22Rv1 (cell line): ENCODE measurements at regions not wholly inside any gene's neighbourhood (a gene's known extent, or its start where the extent isn't known, plus 50 kb on each side); places are given as distances from the start of the nearest gene placed in this dataset.

Source experiments
- H3K27ac ChIP-seq: fragments of 450-650 bp; 2 replicates; pipeline ENCODE4 v1.5.1; 2017
- ZFX ChIP-seq: fragments of 450-650 bp; IDR thresholded peaks from 2 replicates; pipeline ENCODE4 v1.6.1; 2017; ENCODE audit warnings: antibody characterized with exemption, borderline replicate concordance
- TF ChIP-seq, protein P1 (sequence below): fragments of 450-650 bp; IDR thresholded peaks from 2 replicates; pipeline ENCODE4 v1.5.1; 2017; ENCODE audit warnings: mild to moderate bottlenecking

- TF ChIP-seq ZFX, result no peak
- TF ChIP-seq, protein P1, sequence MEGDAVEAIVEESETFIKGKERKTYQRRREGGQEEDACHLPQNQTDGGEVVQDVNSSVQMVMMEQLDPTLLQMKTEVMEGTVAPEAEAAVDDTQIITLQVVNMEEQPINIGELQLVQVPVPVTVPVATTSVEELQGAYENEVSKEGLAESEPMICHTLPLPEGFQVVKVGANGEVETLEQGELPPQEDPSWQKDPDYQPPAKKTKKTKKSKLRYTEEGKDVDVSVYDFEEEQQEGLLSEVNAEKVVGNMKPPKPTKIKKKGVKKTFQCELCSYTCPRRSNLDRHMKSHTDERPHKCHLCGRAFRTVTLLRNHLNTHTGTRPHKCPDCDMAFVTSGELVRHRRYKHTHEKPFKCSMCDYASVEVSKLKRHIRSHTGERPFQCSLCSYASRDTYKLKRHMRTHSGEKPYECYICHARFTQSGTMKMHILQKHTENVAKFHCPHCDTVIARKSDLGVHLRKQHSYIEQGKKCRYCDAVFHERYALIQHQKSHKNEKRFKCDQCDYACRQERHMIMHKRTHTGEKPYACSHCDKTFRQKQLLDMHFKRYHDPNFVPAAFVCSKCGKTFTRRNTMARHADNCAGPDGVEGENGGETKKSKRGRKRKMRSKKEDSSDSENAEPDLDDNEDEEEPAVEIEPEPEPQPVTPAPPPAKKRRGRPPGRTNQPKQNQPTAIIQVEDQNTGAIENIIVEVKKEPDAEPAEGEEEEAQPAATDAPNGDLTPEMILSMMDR, result no peak
- H3K27ac ChIP-seq, result no peak overlapping the region
These were observed 79.1 kb upstream of the CXADR start for GRCh38 chr21:17433730-17434129.

- H3K27ac ChIP-seq, result no peak overlapping the region
- TF ChIP-seq ZFX, result no peak
- TF ChIP-seq, protein P1, result no peak
These were observed 77.0 kb upstream of the CXADR start for GRCh38 chr21:17435565-17436543.

DNA sequence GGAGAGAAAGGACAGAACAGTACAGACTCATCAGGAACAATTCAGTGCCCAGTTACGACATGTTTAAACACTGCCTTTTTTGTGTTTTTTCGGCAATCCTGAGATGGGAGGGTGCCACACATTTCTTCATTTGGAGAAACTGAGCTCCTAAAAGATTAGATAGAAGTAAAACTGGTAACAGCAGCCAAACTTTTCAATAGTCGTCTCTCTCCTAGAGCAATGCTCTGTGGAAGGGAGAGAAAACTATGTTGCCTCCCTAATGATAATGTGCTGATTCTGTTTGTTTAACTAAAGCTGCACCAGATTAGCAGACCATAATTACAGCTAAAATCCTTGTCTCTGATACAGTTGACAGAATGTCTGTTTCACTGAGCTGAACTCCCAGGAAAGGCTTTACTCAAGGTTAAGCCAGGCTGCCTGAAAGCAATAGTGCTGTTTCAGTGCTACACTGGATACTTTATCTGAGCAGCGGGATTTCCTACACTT lies 76.2 kb upstream of the CXADR start:
- no peak overlapping the region for H3K27ac ChIP-seq
- TF ChIP-seq ZFX, result no peak
- TF ChIP-seq, protein P1, result no peak

GRCh38 chr21:17438635-17439034 lies 74.2 kb upstream of the CXADR start:
- H3K27ac ChIP-seq, result no peak overlapping the region
- no peak for TF ChIP-seq ZFX
- TF ChIP-seq, protein P1, result no peak

GRCh38 chr21:17440969-17441368 lies 71.9 kb upstream of the CXADR start:
- TF ChIP-seq, protein P1, result no peak
- TF ChIP-seq ZFX, result no peak
- peak overlapping the region; percentile 37; the same call in 1 of the 2 replicates for H3K27ac ChIP-seq

- no peak for TF ChIP-seq ZFX
- TF ChIP-seq, protein P1, result no peak
- H3K27ac ChIP-seq, result peak overlapping the region; percentile 37
These were observed 71.5 kb upstream of the CXADR start for GRCh38 chr21:17441370-17441769.

- no peak overlapping the region for H3K27ac ChIP-seq
- no peak for TF ChIP-seq ZFX
- TF ChIP-seq, protein P1, result no peak
These were observed 70.7 kb upstream of the CXADR start for GRCh38 chr21:17442165-17442564.
